Upper lobe of right lung (tissue), 1 donor: ENCODE measurements at regions not wholly inside any gene's neighbourhood (a gene's known extent, or its start where the extent isn't known, plus 50 kb on each side); places are given as distances from the start of the nearest gene placed in this dataset.
A peak's percentile ranks its signal among the peaks of the same experiment; 100 is the strongest.

ENCODE experiments used
- ATAC-seq: fragments of 200-7000 bp; cut with Tn5 transposase; one replicate; pipeline ENCODE4 v1.9.1; 2020; ENCODE audit warnings: mild to moderate bottlenecking, moderate library complexity
- DNase-seq: peaks from one replicate; pipeline ENCODE4 v3.0.0-alpha.2; 2020
- H3K27ac ChIP-seq: fragments of 200-600 bp; one replicate; pipeline ENCODE4 v1.8.0; 2022
- H3K27me3 ChIP-seq: fragments of 200-600 bp; one replicate; pipeline ENCODE4 v1.8.0; 2022; ENCODE audit warnings: mild to moderate bottlenecking
- H3K36me3 ChIP-seq: fragments of 200-600 bp; one replicate; pipeline ENCODE4 v1.8.0; 2022
- H3K4me1 ChIP-seq: fragments of 200-600 bp; one replicate; pipeline ENCODE4 v1.8.0; 2022
- H3K4me3 ChIP-seq: fragments of 200-600 bp; one replicate; pipeline ENCODE4 v1.8.0; 2022; ENCODE audit warnings: mild to moderate bottlenecking
- H3K9me3 ChIP-seq: fragments of 200-600 bp; one replicate; pipeline ENCODE4 v1.8.0; 2022
- intact Hi-C: fragments of 100-400 bp; cut with DNase I; formaldehyde crosslinking; loops from one replicate; pipeline ENCODE4 v1.11.0; 2022
- TF ChIP-seq, protein P1 (sequence below): fragments of 200-600 bp; IDR thresholded peaks from one replicate; pipeline ENCODE4 v1.8.0; 2022; ENCODE audit warnings: antibody characterized with exemption
- donor health status: DM: no; HTN: yes; CAD: no; lungs with severe emphysema.

DNA sequence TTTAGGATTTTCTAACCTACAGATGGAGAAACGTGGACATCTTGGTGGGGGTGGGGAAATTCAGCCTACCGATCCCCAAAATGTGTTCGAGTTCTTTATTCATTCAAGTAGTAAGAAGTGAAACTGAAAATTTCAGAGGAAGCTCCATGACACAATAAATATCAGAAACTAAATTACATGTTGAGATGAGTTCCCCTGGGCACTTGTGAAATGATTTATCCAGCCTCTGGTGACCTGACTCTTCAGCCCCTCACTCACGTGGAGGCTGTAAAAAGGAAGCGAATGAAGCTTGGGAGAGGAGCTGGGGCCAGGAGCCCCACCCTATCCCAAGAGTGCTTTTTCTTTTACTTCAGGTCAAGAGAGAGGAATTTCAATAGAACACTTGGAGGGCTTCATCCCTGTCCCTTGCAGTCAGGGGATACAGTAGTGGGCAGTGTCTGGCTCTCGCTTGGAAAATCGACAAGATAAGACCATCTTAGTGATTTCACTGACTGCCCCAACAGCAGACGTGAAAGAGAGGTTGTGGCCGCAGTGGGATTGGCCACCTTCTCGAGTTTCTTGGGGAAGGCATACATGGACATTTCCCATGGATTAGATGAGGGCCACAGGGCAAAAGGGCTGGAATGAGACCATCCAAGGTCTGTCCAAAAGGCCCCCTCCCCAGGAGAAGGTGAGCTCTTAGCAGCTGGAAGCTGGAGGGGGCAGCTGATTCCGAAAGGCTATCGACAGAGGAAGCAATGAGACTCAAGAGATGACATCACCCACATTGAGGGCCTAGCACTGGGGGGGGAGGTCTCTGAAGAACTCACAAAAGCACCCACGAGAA lies 76.8 kb upstream of the SH3PXD2B start:
- TF ChIP-seq, protein P1, sequence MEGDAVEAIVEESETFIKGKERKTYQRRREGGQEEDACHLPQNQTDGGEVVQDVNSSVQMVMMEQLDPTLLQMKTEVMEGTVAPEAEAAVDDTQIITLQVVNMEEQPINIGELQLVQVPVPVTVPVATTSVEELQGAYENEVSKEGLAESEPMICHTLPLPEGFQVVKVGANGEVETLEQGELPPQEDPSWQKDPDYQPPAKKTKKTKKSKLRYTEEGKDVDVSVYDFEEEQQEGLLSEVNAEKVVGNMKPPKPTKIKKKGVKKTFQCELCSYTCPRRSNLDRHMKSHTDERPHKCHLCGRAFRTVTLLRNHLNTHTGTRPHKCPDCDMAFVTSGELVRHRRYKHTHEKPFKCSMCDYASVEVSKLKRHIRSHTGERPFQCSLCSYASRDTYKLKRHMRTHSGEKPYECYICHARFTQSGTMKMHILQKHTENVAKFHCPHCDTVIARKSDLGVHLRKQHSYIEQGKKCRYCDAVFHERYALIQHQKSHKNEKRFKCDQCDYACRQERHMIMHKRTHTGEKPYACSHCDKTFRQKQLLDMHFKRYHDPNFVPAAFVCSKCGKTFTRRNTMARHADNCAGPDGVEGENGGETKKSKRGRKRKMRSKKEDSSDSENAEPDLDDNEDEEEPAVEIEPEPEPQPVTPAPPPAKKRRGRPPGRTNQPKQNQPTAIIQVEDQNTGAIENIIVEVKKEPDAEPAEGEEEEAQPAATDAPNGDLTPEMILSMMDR: no peak
- intact Hi-C loops: no loop called here
- no peaks in the 10 kb centered on the region for H3K36me3 ChIP-seq
- no peaks in the 10 kb centered on the region for H3K9me3 ChIP-seq
- H3K27ac ChIP-seq: no peak overlapping the region
- ATAC-seq: no peak
- no peak overlapping the region for H3K4me3 ChIP-seq
- DNase-seq: peak; percentile 27
- H3K4me1 ChIP-seq: peaks cover 17% of the 10 kb centered on the region
- H3K27me3 ChIP-seq: no peaks in the 10 kb centered on the region

- Histone ChIP-seq H3K27ac (no peak overlapping the region), H3K36me3 (no peaks in the 10 kb centered on the region), H3K27me3 (no peaks in the 10 kb centered on the region), H3K9me3 (no peaks in the 10 kb centered on the region), H3K4me3 (no peak overlapping the region), H3K4me1 (peaks cover 17% of the 10 kb centered on the region)
- no peak for ATAC-seq
- peak; percentile 22 for DNase-seq
- intact Hi-C loops: no loop called here
- TF ChIP-seq, protein P1: no peak
Observed at GRCh38 chr5:172530406-172530805, 76.1 kb upstream of the SH3PXD2B start.

DNA sequence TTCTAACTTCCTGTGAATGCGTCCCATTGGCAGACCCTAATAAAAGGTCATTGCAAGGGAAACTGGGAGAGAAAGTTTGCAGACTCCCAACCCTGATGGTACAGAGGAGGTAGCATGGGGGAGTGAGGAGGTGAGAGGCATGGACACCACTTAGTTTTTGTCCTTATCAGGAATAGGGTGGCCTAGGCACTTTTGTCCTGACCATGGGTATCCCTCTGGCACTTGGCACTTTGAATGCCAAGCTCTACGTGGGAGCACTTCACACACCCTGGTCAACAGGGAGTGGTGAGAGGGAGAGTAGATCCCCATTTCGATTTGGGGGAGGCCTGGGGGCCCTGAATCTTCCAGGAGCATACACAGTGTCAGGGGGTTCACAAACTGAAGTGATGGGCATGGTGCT lies 75.6 kb upstream of the SH3PXD2B start:
- no peak for ATAC-seq
- no peaks in the 10 kb centered on the region for H3K36me3 ChIP-seq
- no peak overlapping the region for H3K4me3 ChIP-seq
- peaks cover 17% of the 10 kb centered on the region for H3K4me1 ChIP-seq
- DNase-seq: peak; percentile 12
- no peaks in the 10 kb centered on the region for H3K27me3 ChIP-seq
- no peaks in the 10 kb centered on the region for H3K9me3 ChIP-seq
- no peak overlapping the region for H3K27ac ChIP-seq
- intact Hi-C loops: no loop called here
- TF ChIP-seq, protein P1: no peak

DNA sequence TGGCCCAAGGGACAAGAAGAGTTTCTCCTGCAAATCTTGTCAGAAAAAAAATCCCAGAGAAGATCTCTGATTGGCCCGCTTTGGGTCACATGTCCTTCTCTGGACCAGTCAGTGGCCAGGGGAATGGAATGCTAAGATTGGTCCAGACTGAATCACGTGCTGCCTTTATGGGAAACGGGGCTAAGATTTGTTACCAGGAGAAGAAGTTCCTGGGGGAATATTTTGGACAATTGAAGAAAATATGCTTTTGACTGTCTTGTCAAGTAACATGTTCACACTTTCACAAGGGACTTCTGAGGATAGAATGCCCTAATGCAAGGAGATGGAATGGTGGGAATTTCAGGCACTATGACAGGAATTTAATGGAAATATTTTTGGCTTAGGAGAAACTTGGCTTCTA lies 74.1 kb upstream of the SH3PXD2B start:
- H3K27ac ChIP-seq: peak overlapping the region; percentile 24
- no peaks in the 10 kb centered on the region for H3K36me3 ChIP-seq
- H3K27me3 ChIP-seq: no peaks in the 10 kb centered on the region
- DNase-seq: no peak
- intact Hi-C loops: no loop called here
- no peak overlapping the region for H3K4me3 ChIP-seq
- H3K4me1 ChIP-seq: peaks cover 5% of the 10 kb centered on the region
- no peaks in the 10 kb centered on the region for H3K9me3 ChIP-seq
- TF ChIP-seq, protein P1: no peak
- no peak for ATAC-seq

- Histone ChIP-seq H3K27me3 (no peaks in the 10 kb centered on the region), H3K27ac (no peak overlapping the region)
- TF ChIP-seq, protein P1: no peak
Observed at GRCh38 chr5:172527559-172527958, 73.2 kb upstream of the SH3PXD2B start.

More at GRCh38 chr5:172527559-172527958, 73.2 kb upstream of the SH3PXD2B start:
- H3K36me3 ChIP-seq: no peaks in the 10 kb centered on the region
- ATAC-seq (no peak), DNase-seq (no peak)
- no peaks in the 10 kb centered on the region for H3K9me3 ChIP-seq
- intact Hi-C loops: no loop called here
- H3K4me1 ChIP-seq: no peaks in the 10 kb centered on the region
- H3K4me3 ChIP-seq: no peak overlapping the region
